K562 (cell line): ENCODE measurements at regions not wholly inside any gene's neighbourhood (a gene's known extent, or its start where the extent isn't known, plus 50 kb on each side); places are given as distances from the start of the nearest gene placed in this dataset.

ENCODE experiments used
- ATAC-seq: fragments of 200-7000 bp; cut with Tn5 transposase; 3 replicates; pipeline ENCODE4 v1.9.1; 2020; ENCODE audit warnings: moderate library complexity
- BruUV-seq: library from RNA; stranded (reverse); fragments of 400-500 nt; replicated peaks from 2 replicates; lab custom pipeline; 2021; lab: Mats Ljungman, UMichigan
- CTCF ChIA-PET: fragments of 300-600 bp; formaldehyde crosslinking; extraction: SDS; loops from one replicate; lab custom pipeline; 2021; ENCODE audit warnings: low intra/inter-chr PET ratio; lab: Yijun Ruan, JAX
- POLR2A ChIA-PET: fragments of 300-600, 350-650 bp; sonication (Branson Sonifier 250); formaldehyde crosslinking; extraction: SDS; loops from one replicate; lab custom pipeline; 2021; ENCODE audit warnings: antibody characterized with exemption, inconsistent platforms; lab: Yijun Ruan, JAX
- DNase-seq, 4 experiments: peaks; one replicate each; pipeline versions ENCODE4 v3.0.0 to v3.0.0-alpha.2; 2011 to 2018; ENCODE audit warnings: low spot score in 3 of 4, mixed read lengths in 3 of 4; ENCODE audit errors: extremely low read depth in 1 of 4
- FAIRE-seq: peaks from 2 replicates; lab custom pipeline; 2011; peaks lifted over from hg19 to GRCh38; lab: Jason Lieb, UNC
- H2AFZ ChIP-seq: 2 replicates; pipeline ENCODE4 v1.6.0; 2011; ENCODE audit warnings: low read depth, low read length, control low read depth, inconsistent platforms
- H3K27ac ChIP-seq: fragments of 200-600 bp; 3 replicates; pipeline ENCODE4 v1.8.0; 2011; ENCODE audit warnings: low read depth, mild to moderate bottlenecking, control low read depth, inconsistent platforms, low read length, moderate library complexity, mixed read lengths; ENCODE audit errors: extremely low read depth
- H3K27me3 ChIP-seq, 2 experiments: fragments of 300-600 bp in 1 of 2; 2 replicates in 1 of 2; 3 replicates in 1 of 2; pipeline versions ENCODE4 v1.6.0 to v1.8.0; 2011; ENCODE audit warnings: inconsistent platforms in 2 of 2, low read length in 2 of 2, mild to moderate bottlenecking in 1 of 2, mixed read lengths in 1 of 2, moderate library complexity in 1 of 2; ENCODE audit not compliant: control insufficient read depth in 2 of 2, insufficient read depth in 2 of 2
- H3K36me3 ChIP-seq: fragments of 300-600 bp; 3 replicates; pipeline ENCODE4 v1.8.0; 2011; ENCODE audit warnings: mild to moderate bottlenecking, low read length, inconsistent platforms; ENCODE audit not compliant: control insufficient read depth, insufficient read depth
- H3K4me1 ChIP-seq, 2 experiments: fragments of 200-600 bp in 1 of 2; replicated peaks in 1 of 2; 2 replicates in 1 of 2; 3 replicates in 1 of 2; pipeline versions ENCODE4 v1.5.1 to v1.8.0; 2011; ENCODE audit warnings: inconsistent platforms in 2 of 2, low read length in 2 of 2, mild to moderate bottlenecking in 1 of 2, mixed read lengths in 1 of 2, moderate library complexity in 1 of 2; ENCODE audit not compliant: control insufficient read depth in 2 of 2, insufficient read depth in 2 of 2
- H3K4me2 ChIP-seq: 2 replicates; pipeline ENCODE4 v1.6.1; 2011; ENCODE audit warnings: low read length, control low read depth, inconsistent platforms, mixed read lengths; ENCODE audit not compliant: insufficient read depth
- H3K4me3 ChIP-seq: fragments of 200-600 bp; sonication (generic), shearing (Covaris generic); 2 replicates; pipeline ENCODE4 v1.5.1; 2016; ENCODE audit warnings: control low read depth, inconsistent platforms
- H3K79me2 ChIP-seq: fragments of 200-600 bp; 3 replicates; pipeline ENCODE4 v1.8.0; 2011; ENCODE audit warnings: low read length, inconsistent platforms; ENCODE audit not compliant: control insufficient read depth, insufficient read depth
- H3K9ac ChIP-seq, 2 experiments: 2 replicates each; pipeline versions ENCODE4 v1.6.0 to v1.6.1; 2011; ENCODE audit warnings: low read depth in 2 of 2, low read length in 2 of 2, control low read depth in 1 of 2, inconsistent platforms in 1 of 2, mild to moderate bottlenecking in 1 of 2, mixed read lengths in 1 of 2; ENCODE audit not compliant: insufficient read depth in 1 of 2
- H3K9me1 ChIP-seq: one replicate; pipeline ENCODE4 v1.6.0; 2011; ENCODE audit warnings: inconsistent platforms, mild to moderate bottlenecking, low read length, moderate library complexity; ENCODE audit not compliant: control insufficient read depth, insufficient read depth
- H3K9me3 ChIP-seq: replicated peaks from 2 replicates; pipeline ENCODE4 v1.5.1; 2011; ENCODE audit warnings: low read depth, low read length, inconsistent platforms; ENCODE audit not compliant: control insufficient read depth, insufficient read depth
- H4K20me1 ChIP-seq: replicated peaks from 2 replicates; pipeline ENCODE4 v1.6.1; 2011; ENCODE audit warnings: low read length, inconsistent platforms, mixed read lengths; ENCODE audit not compliant: control insufficient read depth, insufficient read depth
- BMI1 ChIP-seq: fragments of 150-350 bp; IDR thresholded peaks from 2 replicates; pipeline ENCODE4 v1.6.1; 2014; ENCODE audit warnings: low read length
- GTF2F1 ChIP-seq: IDR thresholded peaks from 2 replicates; pipeline ENCODE4 v1.6.1; 2011; ENCODE audit warnings: low read depth, low read length, improper control_type of control experiment
- HMGN3 ChIP-seq: IDR thresholded peaks from 2 replicates; pipeline ENCODE4 v1.6.1; 2011; ENCODE audit warnings: borderline replicate concordance, low read depth, mild to moderate bottlenecking, mixed read lengths, low read length; ENCODE audit not compliant: insufficient read length; ENCODE audit errors: extremely low read depth
- HNRNPUL1 ChIP-seq: fragments of 200-400 bp; formaldehyde crosslinking; IDR thresholded peaks from 2 replicates; pipeline ENCODE4 v1.6.1; 2017; ENCODE audit warnings: low read length
- MAFG ChIP-seq: fragments of 450-650 bp; conservative IDR thresholded peaks from 2 replicates; pipeline ENCODE4 v1.6.1; 2016; ENCODE audit warnings: missing genetic modification characterization, missing compliant biosample characterization
- MCM3 ChIP-seq: fragments of 450-650 bp; IDR thresholded peaks from 2 replicates; pipeline ENCODE4 v1.6.1; 2016
- RBBP5 ChIP-seq: fragments of 200-600 bp; sonication (generic); IDR thresholded peaks from 2 replicates; pipeline ENCODE4 v1.6.1; 2012; ENCODE audit warnings: borderline replicate concordance, mild to moderate bottlenecking, low read length, control low read depth, inconsistent platforms; ENCODE audit not compliant: insufficient read depth, poor library complexity, severe bottlenecking
- SMAD2 ChIP-seq: fragments of 150-350 bp; IDR thresholded peaks from 2 replicates; pipeline ENCODE4 v1.6.1; 2014; ENCODE audit warnings: low read depth, mild to moderate bottlenecking, low read length
- TCFL5 ChIP-seq: fragments of 250-450 bp; sonication (Bioruptor Pico); conservative IDR thresholded peaks from 2 replicates; pipeline ENCODE4 v1.6.1; 2021; ENCODE audit warnings: mild to moderate bottlenecking, moderate library complexity, matching md5 sums
- TEAD4 ChIP-seq, 2 experiments: sonication (generic) in 1 of 2; formaldehyde crosslinking in 1 of 2; IDR thresholded peaks; 2 replicates each; pipeline versions ENCODE4 v1.6.1 to v1.8.0; 2012 to 2022; ENCODE audit warnings: borderline replicate concordance in 1 of 2, inconsistent platforms in 1 of 2, low read length in 1 of 2, mild to moderate bottlenecking in 1 of 2, missing genetic modification reagents in 1 of 2
- ZNF707 ChIP-seq: fragments of 250-450 bp; sonication (Bioruptor Pico); conservative IDR thresholded peaks from 2 replicates; pipeline ENCODE4 v1.8.0; 2022; ENCODE audit warnings: inconsistent platforms, mild to moderate bottlenecking, moderate library complexity
- WGBS: fragments of 100-300 bp; shearing (Covaris generic); methylation state at CpG from one replicate; pipeline ENCODE4 v1.1.6; 2016; ENCODE audit warnings: low coverage, mixed read lengths; ENCODE audit not compliant: insufficient coverage; ENCODE audit errors: missing lambda C conversion rate; 5-methylcytosine and 5-hydroxymethylcytosine counted together
- in situ Hi-C: fragments of 300-500 bp; cut with MboI; formaldehyde crosslinking; loops from 4 replicates; pipeline ENCODE4 v1.15.0; 2018; ENCODE audit warnings: inconsistent platforms, mixed read lengths
- intact Hi-C: fragments of 100-400 bp; cut with micrococcal nuclease; formaldehyde crosslinking; loops from 2 replicates; pipeline ENCODE4 v1.14.2; 2022
- TF ChIP-seq, protein P1 (sequence below): sonication (generic); formaldehyde crosslinking; IDR thresholded peaks from 2 replicates; pipeline ENCODE4 v1.8.1; 2022; ENCODE audit warnings: missing genetic modification reagents
- TF ChIP-seq, protein P2 (sequence below), 2 experiments: fragments of 200-800 bp in 1 of 2; sonication (Bioruptor generic) in 1 of 2; sonication (generic) in 1 of 2; formaldehyde crosslinking in 1 of 2; IDR thresholded peaks in 1 of 2; conservative IDR thresholded peaks in 1 of 2; 2 replicates each; pipeline versions ENCODE4 v1.5.0 to v1.6.1; 2016 to 2020; ENCODE audit warnings: missing compliant biosample characterization in 1 of 2, missing genetic modification characterization in 1 of 2, missing genetic modification reagents in 1 of 2
- TF ChIP-seq, protein P3 (sequence below): fragments of 250-450 bp; sonication (Bioruptor Pico); IDR thresholded peaks from 2 replicates; pipeline ENCODE4 v1.9.0; 2021; ENCODE audit warnings: mild to moderate bottlenecking, inconsistent platforms

DNA sequence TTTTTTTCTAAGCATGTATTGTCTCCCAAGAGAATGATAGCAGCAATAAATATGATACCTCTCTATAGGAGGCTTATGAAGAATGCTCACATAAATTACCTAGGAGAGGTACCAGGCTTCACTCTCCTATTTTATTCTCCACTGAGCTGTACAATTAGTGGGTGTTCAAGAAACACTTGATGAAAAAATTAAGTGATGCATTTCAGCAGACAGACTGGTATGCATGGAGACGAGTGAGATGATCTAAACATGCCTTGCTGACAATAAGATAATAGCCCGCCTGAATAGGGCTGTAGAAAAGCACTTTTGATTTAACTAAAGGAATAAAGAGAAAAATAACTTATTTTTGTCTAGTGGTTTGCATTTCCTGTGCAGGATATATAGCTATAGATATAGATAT is 1449.7 kb downstream of the GATA3 start (continued):
- TF ChIP-seq, protein P1, sequence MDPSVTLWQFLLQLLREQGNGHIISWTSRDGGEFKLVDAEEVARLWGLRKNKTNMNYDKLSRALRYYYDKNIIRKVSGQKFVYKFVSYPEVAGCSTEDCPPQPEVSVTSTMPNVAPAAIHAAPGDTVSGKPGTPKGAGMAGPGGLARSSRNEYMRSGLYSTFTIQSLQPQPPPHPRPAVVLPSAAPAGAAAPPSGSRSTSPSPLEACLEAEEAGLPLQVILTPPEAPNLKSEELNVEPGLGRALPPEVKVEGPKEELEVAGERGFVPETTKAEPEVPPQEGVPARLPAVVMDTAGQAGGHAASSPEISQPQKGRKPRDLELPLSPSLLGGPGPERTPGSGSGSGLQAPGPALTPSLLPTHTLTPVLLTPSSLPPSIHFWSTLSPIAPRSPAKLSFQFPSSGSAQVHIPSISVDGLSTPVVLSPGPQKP (CRISPR knock-in tag), result no peak
- TF ChIP-seq GTF2F1, result no peak
- no peak for TF ChIP-seq MAFG
- TF ChIP-seq HMGN3, result no peak

DNA sequence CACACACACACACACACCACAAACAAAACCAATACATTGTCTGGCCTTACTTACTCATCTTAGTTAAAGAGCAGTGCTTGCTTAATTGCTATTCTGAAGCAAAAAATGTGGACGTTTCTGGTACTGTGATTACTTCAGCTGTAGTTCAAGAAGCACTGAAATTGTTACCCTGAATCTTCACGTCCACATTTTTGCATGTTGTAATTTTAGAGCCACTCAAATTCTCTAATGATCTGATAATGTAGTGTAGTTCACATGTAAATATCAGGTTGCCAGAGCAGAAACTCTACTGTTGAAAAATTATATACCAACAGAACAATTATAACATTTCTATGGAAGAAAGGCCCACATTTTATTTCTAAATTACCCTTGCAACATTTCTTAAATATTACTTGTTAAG is 1451.1 kb downstream of the GATA3 start:
- in situ Hi-C loops (no loop called here), intact Hi-C loops (no loop called here)
- no peak for DNase-seq
- H2AFZ ChIP-seq, result no peak overlapping the region
- TF ChIP-seq TCFL5 (CRISPR knock-in tag) (no peak), ZNF707 (CRISPR knock-in tag) (no peak), RBBP5 (no peak), MCM3 (no peak), HNRNPUL1 (no peak), TEAD4 (IDR thresholded peaks at IDR 0.05; ENCODE audit: low read length) (no peak), TEAD4 (CRISPR knock-in tag; IDR thresholded peaks at IDR 0.05; ENCODE audit: borderline replicate concordance) (no peak), BMI1 (no peak), SMAD2 (no peak)
- TF ChIP-seq, protein P2, sequence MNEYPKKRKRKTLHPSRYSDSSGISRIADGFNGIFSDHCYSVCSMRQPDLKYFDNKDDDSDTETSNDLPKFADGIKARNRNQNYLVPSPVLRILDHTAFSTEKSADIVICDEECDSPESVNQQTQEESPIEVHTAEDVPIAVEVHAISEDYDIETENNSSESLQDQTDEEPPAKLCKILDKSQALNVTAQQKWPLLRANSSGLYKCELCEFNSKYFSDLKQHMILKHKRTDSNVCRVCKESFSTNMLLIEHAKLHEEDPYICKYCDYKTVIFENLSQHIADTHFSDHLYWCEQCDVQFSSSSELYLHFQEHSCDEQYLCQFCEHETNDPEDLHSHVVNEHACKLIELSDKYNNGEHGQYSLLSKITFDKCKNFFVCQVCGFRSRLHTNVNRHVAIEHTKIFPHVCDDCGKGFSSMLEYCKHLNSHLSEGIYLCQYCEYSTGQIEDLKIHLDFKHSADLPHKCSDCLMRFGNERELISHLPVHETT (CRISPR knock-in tag; conservative IDR thresholded peaks at IDR 0.05 in 1 of 2, IDR thresholded peaks at IDR 0.05 in 1 of 2), result no peak
- TF ChIP-seq, protein P3, sequence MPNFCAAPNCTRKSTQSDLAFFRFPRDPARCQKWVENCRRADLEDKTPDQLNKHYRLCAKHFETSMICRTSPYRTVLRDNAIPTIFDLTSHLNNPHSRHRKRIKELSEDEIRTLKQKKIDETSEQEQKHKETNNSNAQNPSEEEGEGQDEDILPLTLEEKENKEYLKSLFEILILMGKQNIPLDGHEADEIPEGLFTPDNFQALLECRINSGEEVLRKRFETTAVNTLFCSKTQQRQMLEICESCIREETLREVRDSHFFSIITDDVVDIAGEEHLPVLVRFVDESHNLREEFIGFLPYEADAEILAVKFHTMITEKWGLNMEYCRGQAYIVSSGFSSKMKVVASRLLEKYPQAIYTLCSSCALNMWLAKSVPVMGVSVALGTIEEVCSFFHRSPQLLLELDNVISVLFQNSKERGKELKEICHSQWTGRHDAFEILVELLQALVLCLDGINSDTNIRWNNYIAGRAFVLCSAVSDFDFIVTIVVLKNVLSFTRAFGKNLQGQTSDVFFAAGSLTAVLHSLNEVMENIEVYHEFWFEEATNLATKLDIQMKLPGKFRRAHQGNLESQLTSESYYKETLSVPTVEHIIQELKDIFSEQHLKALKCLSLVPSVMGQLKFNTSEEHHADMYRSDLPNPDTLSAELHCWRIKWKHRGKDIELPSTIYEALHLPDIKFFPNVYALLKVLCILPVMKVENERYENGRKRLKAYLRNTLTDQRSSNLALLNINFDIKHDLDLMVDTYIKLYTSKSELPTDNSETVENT, result no peak
- no peak overlapping the region for H3K4me3 ChIP-seq
- no peaks in the 10 kb centered on the region for H3K79me2 ChIP-seq
- ChIA-PET CTCF (no interaction called here), POLR2A (no interaction called here)
- BruUV-seq, result no TSS peak
- WGBS, result 0% methylated on average over 2 of the region's 2 CpGs
- no peak overlapping the region for H3K4me2 ChIP-seq
- no peaks in the 10 kb centered on the region for H3K4me1 ChIP-seq
- H3K9me1 ChIP-seq, result no peaks in the 10 kb centered on the region
- H3K27ac ChIP-seq, result no peak overlapping the region
- H3K9ac ChIP-seq, result no peak overlapping the region
- H3K9me3 ChIP-seq, result 0 out of 2 replicates have a peak, but pooled peaks cover 1% of the 10 kb centered on the region
- no peaks in the 10 kb centered on the region for H3K27me3 ChIP-seq
- no peaks in the 10 kb centered on the region for H4K20me1 ChIP-seq
- FAIRE-seq, result no peak
- no peak for ATAC-seq
- H3K36me3 ChIP-seq, result no peaks in the 10 kb centered on the region
